HepG2 (cell line): ENCODE measurements at regions not wholly inside any gene's neighbourhood (a gene's known extent, or its start where the extent isn't known, plus 50 kb on each side); places are given as distances from the start of the nearest gene placed in this dataset.

Experiments used
- ARNT ChIP-seq: fragments of 450-650 bp; IDR thresholded peaks from 2 replicates; pipeline ENCODE4 v1.6.1; 2017
- FOSL2 ChIP-seq: sonication (generic); formaldehyde crosslinking; IDR thresholded peaks from 2 replicates; pipeline ENCODE4 v1.4.0; 2020; ENCODE audit warnings: missing genetic modification reagents
- MED8 ChIP-seq: sonication (generic); formaldehyde crosslinking; IDR thresholded peaks from 2 replicates; pipeline ENCODE4 v1.8.1; 2023; ENCODE audit warnings: mild to moderate bottlenecking, missing genetic modification reagents; ENCODE audit not compliant: insufficient replicate concordance
- TAF15 ChIP-seq: fragments of 200-400 bp; formaldehyde crosslinking; IDR thresholded peaks from one replicate; pipeline ENCODE4 v1.6.1; 2018; ENCODE audit warnings: mild to moderate bottlenecking, low read depth, low read length; ENCODE audit not compliant: poor library complexity, severe bottlenecking
- ZNF660 ChIP-seq: sonication (generic); formaldehyde crosslinking; IDR thresholded peaks from 2 replicates; pipeline ENCODE4 v1.5.1; 2020; ENCODE audit warnings: mild to moderate bottlenecking, low read depth, missing genetic modification reagents, borderline replicate concordance
- TF ChIP-seq, protein P1 (sequence below): sonication (generic); formaldehyde crosslinking; IDR thresholded peaks from 2 replicates; pipeline ENCODE4 v1.8.0; 2022; ENCODE audit warnings: missing genetic modification reagents, low read depth, mild to moderate bottlenecking, borderline replicate concordance

DNA sequence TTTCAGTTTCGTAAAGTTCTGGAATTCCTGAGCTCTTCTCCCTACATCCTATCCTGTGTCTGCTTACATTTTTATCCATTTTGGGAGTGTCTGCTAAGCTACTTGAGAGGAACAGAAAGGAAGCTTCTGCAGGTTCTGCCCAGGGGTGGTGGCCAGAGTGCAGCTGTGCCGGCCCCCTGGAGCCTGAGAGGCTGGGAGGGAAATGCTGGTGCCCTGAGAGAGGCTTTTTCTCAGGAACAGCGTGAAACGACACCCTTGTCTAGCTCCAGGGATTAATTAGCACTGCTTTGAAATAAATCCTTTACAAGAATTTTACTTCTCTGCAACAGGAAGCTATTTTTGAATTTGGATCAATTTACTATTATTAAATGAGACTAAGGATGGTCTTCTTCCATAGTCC lies 165.4 kb downstream of the SLC15A5 start:
- no peak for TF ChIP-seq ZNF660 (CRISPR knock-in tag)
- TF ChIP-seq, protein P1, sequence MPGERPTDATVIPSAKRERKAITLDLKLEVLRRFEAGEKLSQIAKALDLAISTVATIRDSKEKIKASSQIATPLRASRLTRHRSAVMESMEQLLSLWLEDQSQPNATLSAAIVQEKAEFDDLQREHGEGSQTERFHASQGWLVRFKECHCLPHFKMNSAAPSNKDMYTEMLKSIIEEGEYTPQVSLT (CRISPR knock-in tag), result no peak
- TF ChIP-seq MED8 (CRISPR knock-in tag), result no peak
- no peak for TF ChIP-seq ARNT
- no peak for TF ChIP-seq TAF15
- no peak for TF ChIP-seq FOSL2 (CRISPR knock-in tag)
